Peyer's patch (tissue), 4 donors: ENCODE measurements at regions not wholly inside any gene's neighbourhood (a gene's known extent, or its start where the extent isn't known, plus 50 kb on each side); places are given as distances from the start of the nearest gene placed in this dataset.
"Not testable (repeated sequence)": the region's sequence is repeated elsewhere in the genome, so short reads cannot be mapped to it uniquely, and the experiment has no call there.

Experiments used
- CTCF ChIP-seq, 6 experiments: fragments of 450-650 bp in 4 of 6; fragments of 200-600 bp in 2 of 6; sonication (generic) in 1 of 6; IDR thresholded peaks; one replicate each; pipeline ENCODE4 v1.5.1; 2017 to 2019; ENCODE audit warnings: antibody characterized with exemption in 6 of 6, mild to moderate bottlenecking in 3 of 6, moderate library complexity in 1 of 6
- POLR2A ChIP-seq, 2 donors: fragments of 450-650 bp; IDR thresholded peaks; one replicate each; pipeline ENCODE4 v1.5.1; 2017; ENCODE audit warnings: antibody characterized with exemption in 2 of 2, mild to moderate bottlenecking in 2 of 2, moderate library complexity in 2 of 2

GRCh38 chr9:86475255-86475654, 121.0 kb upstream of the TUT7 start:
- not testable (repeated sequence) for TF ChIP-seq CTCF, POLR2A (IDR thresholded peaks at IDR 0.05)
